ENCODE measurements at regions not wholly inside any gene's neighbourhood (a gene's known extent, or its start where the extent isn't known, plus 50 kb on each side); places are given as distances from the start of the nearest gene placed in this dataset.

- Histone ChIP-seq H3K9ac (ENCODE audit: insufficient read length, low read depth) (no peak overlapping the region), H3K36me3 (ENCODE audit: insufficient read depth, insufficient read length, low read length) (no peaks in the 10 kb centered on the region), H3K4me1 (ENCODE audit: insufficient read depth, insufficient read length) (no peaks in the 10 kb centered on the region), H3K9me3 (ENCODE audit: insufficient read depth, low read length) (no peaks in the 10 kb centered on the region; the same call in 1 of the 2 replicates), H3K27me3 (ENCODE audit: insufficient read depth, insufficient read length) (no peaks in the 10 kb centered on the region), H3K4me3 (ENCODE audit: insufficient read length, low read depth) (no peak overlapping the region)
- no peak for DNase-seq (ENCODE audit: low read depth, low spot score)
- TF ChIP-seq SUZ12 (IDR thresholded peaks at IDR 0.05; ENCODE audit: extremely low read depth, insufficient read depth, insufficient read length), result no peak
- TF ChIP-seq ZNF274 (IDR thresholded peaks at IDR 0.05; ENCODE audit: low read depth, low read length), result no peak
- TF ChIP-seq YY1 (IDR thresholded peaks at IDR 0.05; ENCODE audit: insufficient read depth, insufficient read length), result no peak
Measured at GRCh38 chr2:226354434-226354833, 445.2 kb downstream of the IRS1 start.

- H3K27me3 ChIP-seq (ENCODE audit: insufficient read depth, insufficient read length), result no peaks in the 10 kb centered on the region
- H3K4me3 ChIP-seq (ENCODE audit: insufficient read length, low read depth), result no peak overlapping the region
- no peaks in the 10 kb centered on the region for H3K4me1 ChIP-seq (ENCODE audit: insufficient read depth, insufficient read length)
- no peak overlapping the region for H3K9ac ChIP-seq (ENCODE audit: insufficient read length, low read depth)
- DNase-seq (ENCODE audit: low read depth, low spot score), result no peak
- H3K36me3 ChIP-seq (ENCODE audit: insufficient read depth, insufficient read length, low read length), result no peaks in the 10 kb centered on the region
- H3K9me3 ChIP-seq (ENCODE audit: insufficient read depth, low read length), result no peaks in the 10 kb centered on the region; the same call in 1 of the 2 replicates
- TF ChIP-seq SUZ12 (IDR thresholded peaks at IDR 0.05; ENCODE audit: extremely low read depth, insufficient read depth, insufficient read length) (no peak), YY1 (IDR thresholded peaks at IDR 0.05; ENCODE audit: insufficient read depth, insufficient read length) (no peak), ZNF274 (IDR thresholded peaks at IDR 0.05; ENCODE audit: low read depth, low read length) (no peak)
Measured at GRCh38 chr2:226352941-226353560, 446.6 kb downstream of the IRS1 start.

GRCh38 chr2:226351711-226352110 is 447.9 kb downstream of the IRS1 start:
- Histone ChIP-seq H3K27me3 (ENCODE audit: insufficient read depth, insufficient read length) (no peaks in the 10 kb centered on the region), H3K9ac (ENCODE audit: insufficient read length, low read depth) (no peak overlapping the region), H3K4me1 (ENCODE audit: insufficient read depth, insufficient read length) (no peaks in the 10 kb centered on the region), H3K36me3 (ENCODE audit: insufficient read depth, insufficient read length, low read length) (no peaks in the 10 kb centered on the region), H3K4me3 (ENCODE audit: insufficient read length, low read depth) (no peak overlapping the region), H3K9me3 (ENCODE audit: insufficient read depth, low read length) (no peaks in the 10 kb centered on the region; the same call in 1 of the 2 replicates)
- no peak for TF ChIP-seq YY1 (IDR thresholded peaks at IDR 0.05; ENCODE audit: insufficient read depth, insufficient read length)
- no peak for TF ChIP-seq SUZ12 (IDR thresholded peaks at IDR 0.05; ENCODE audit: extremely low read depth, insufficient read depth, insufficient read length)
- no peak for TF ChIP-seq ZNF274 (IDR thresholded peaks at IDR 0.05; ENCODE audit: low read depth, low read length)
- DNase-seq (ENCODE audit: low read depth, low spot score), result no peak

- Histone ChIP-seq H3K4me3 (ENCODE audit: insufficient read length, low read depth) (no peak overlapping the region), H3K9me3 (ENCODE audit: insufficient read depth, low read length) (no peaks in the 10 kb centered on the region), H3K36me3 (ENCODE audit: insufficient read depth, insufficient read length, low read length) (no peaks in the 10 kb centered on the region), H3K4me1 (ENCODE audit: insufficient read depth, insufficient read length) (no peaks in the 10 kb centered on the region), H3K27me3 (ENCODE audit: insufficient read depth, insufficient read length) (no peaks in the 10 kb centered on the region), H3K9ac (ENCODE audit: insufficient read length, low read depth) (no peak overlapping the region)
- no peak for TF ChIP-seq SUZ12 (IDR thresholded peaks at IDR 0.05; ENCODE audit: extremely low read depth, insufficient read depth, insufficient read length)
- TF ChIP-seq YY1 (IDR thresholded peaks at IDR 0.05; ENCODE audit: insufficient read depth, insufficient read length), result no peak
- DNase-seq (ENCODE audit: low read depth, low spot score), result no peak
Measured at GRCh38 chr2:226339616-226340015, 460.0 kb downstream of the IRS1 start.

GRCh38 chr2:226338825-226339224 is 460.8 kb downstream of the IRS1 start:
- no peak for TF ChIP-seq ZNF274 (IDR thresholded peaks at IDR 0.05; ENCODE audit: low read depth, low read length)
- DNase-seq (ENCODE audit: low read depth, low spot score), result no peak

GRCh38 chr2:226337941-226338600 is 461.5 kb downstream of the IRS1 start:
- Histone ChIP-seq H3K27me3 (ENCODE audit: insufficient read depth, insufficient read length) (no peaks in the 10 kb centered on the region), H3K9me3 (ENCODE audit: insufficient read depth, low read length) (no peaks in the 10 kb centered on the region), H3K4me3 (ENCODE audit: insufficient read length, low read depth) (no peak overlapping the region), H3K9ac (ENCODE audit: insufficient read length, low read depth) (no peak overlapping the region), H3K36me3 (ENCODE audit: insufficient read depth, insufficient read length, low read length) (no peaks in the 10 kb centered on the region), H3K4me1 (ENCODE audit: insufficient read depth, insufficient read length) (no peaks in the 10 kb centered on the region)
- DNase-seq (ENCODE audit: low read depth, low spot score), result no peak
- no peak for TF ChIP-seq SUZ12 (IDR thresholded peaks at IDR 0.05; ENCODE audit: extremely low read depth, insufficient read depth, insufficient read length)
- TF ChIP-seq ZNF274 (IDR thresholded peaks at IDR 0.05; ENCODE audit: low read depth, low read length), result no peak
- TF ChIP-seq YY1 (IDR thresholded peaks at IDR 0.05; ENCODE audit: insufficient read depth, insufficient read length), result no peak

More at GRCh38 chr2:226338825-226339224, 460.8 kb downstream of the IRS1 start:
- H3K4me3 ChIP-seq (ENCODE audit: insufficient read length, low read depth), result no peak overlapping the region
- H3K9ac ChIP-seq (ENCODE audit: insufficient read length, low read depth), result no peak overlapping the region
- no peaks in the 10 kb centered on the region for H3K4me1 ChIP-seq (ENCODE audit: insufficient read depth, insufficient read length)
- H3K27me3 ChIP-seq (ENCODE audit: insufficient read depth, insufficient read length), result no peaks in the 10 kb centered on the region
- no peaks in the 10 kb centered on the region for H3K36me3 ChIP-seq (ENCODE audit: insufficient read depth, insufficient read length, low read length)
- H3K9me3 ChIP-seq (ENCODE audit: insufficient read depth, low read length), result no peaks in the 10 kb centered on the region

GRCh38 chr2:226336283-226336682 is 463.3 kb downstream of the IRS1 start:
- no peak for DNase-seq (ENCODE audit: low read depth, low spot score)
- H3K27me3 ChIP-seq (ENCODE audit: insufficient read depth, insufficient read length), result no peaks in the 10 kb centered on the region
- no peak overlapping the region for H3K4me3 ChIP-seq (ENCODE audit: insufficient read length, low read depth)
- H3K9ac ChIP-seq (ENCODE audit: insufficient read length, low read depth), result no peak overlapping the region
- no peaks in the 10 kb centered on the region for H3K9me3 ChIP-seq (ENCODE audit: insufficient read depth, low read length)
- no peaks in the 10 kb centered on the region for H3K36me3 ChIP-seq (ENCODE audit: insufficient read depth, insufficient read length, low read length)
- no peak for TF ChIP-seq SUZ12 (IDR thresholded peaks at IDR 0.05; ENCODE audit: extremely low read depth, insufficient read depth, insufficient read length)
- no peak for TF ChIP-seq YY1 (IDR thresholded peaks at IDR 0.05; ENCODE audit: insufficient read depth, insufficient read length)
- no peak for TF ChIP-seq ZNF274 (IDR thresholded peaks at IDR 0.05; ENCODE audit: low read depth, low read length)
- H3K4me1 ChIP-seq (ENCODE audit: insufficient read depth, insufficient read length), result no peaks in the 10 kb centered on the region
